HG03159 (cell line): ENCODE measurements at regions not wholly inside any gene's neighbourhood (a gene's known extent, or its start where the extent isn't known, plus 50 kb on each side); places are given as distances from the start of the nearest gene placed in this dataset.
"Not testable (repeated sequence)": the region's sequence is repeated elsewhere in the genome, so short reads cannot be mapped to it uniquely, and the experiment has no call there.

Experiments
- ATAC-seq: cut with Tn5 transposase; IDR thresholded peaks from one replicate; pipeline ENCODE4 v1.9.1; 2021; ENCODE audit warnings: mild to moderate bottlenecking, moderate library complexity; ENCODE audit not compliant: unreplicated experiment

DNA sequence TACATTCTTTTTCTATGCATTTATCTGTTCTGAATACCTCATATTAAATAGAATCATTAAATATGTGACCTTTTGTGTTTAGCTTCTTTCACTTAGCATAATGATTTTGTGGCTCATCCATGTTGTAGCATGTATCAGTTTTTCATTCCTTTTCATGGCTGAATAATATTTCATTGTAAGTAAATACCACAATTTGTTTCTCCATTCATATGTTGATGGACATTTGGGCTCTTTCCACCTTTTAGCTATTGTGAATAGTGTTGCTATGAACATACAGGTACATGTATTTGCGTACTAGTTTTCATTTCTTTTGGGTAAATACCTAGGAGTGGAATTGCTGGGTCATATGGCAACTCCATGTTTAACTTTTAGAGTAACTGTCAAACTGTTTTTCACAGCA is 85.1 kb downstream of the GNL3L start:
- ATAC-seq: no peak

DNA sequence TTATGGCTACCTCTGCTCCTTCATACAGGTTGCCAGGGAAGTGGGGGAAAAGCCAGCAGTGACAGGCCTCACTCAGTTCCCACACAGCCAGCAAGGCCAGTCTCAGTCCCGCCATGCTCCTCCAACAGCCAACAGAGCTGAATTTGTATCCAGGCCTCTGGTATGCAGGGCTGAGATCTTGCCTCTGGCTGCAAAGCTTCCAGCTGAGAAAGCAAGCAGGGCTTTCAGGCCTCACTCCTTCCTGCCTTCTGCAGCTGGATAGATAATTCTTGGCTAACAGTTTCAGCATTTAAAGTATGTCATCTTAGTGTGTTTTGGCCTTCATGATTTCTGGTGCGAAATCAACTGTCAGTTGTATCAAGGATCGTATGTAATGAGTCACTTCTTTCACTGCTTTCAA is 103.6 kb downstream of the GNL3L start:
- ATAC-seq: no peak

DNA sequence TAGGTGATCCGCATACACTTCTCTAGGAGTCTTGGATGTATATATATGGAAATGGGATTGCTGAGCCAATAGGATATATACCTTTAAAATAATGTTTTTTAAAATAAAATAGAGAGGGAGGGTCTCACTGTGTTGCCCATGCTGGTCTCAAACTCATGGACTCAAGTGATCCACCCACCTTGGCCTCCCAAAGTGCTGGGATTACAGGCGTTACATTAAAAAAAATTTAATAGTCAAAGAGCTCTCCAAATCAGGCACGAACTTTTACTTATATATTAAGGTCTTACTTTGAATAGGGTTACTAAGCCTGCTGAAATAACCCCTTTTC is 109.0 kb downstream of the GNL3L start:
- no peak for ATAC-seq

DNA sequence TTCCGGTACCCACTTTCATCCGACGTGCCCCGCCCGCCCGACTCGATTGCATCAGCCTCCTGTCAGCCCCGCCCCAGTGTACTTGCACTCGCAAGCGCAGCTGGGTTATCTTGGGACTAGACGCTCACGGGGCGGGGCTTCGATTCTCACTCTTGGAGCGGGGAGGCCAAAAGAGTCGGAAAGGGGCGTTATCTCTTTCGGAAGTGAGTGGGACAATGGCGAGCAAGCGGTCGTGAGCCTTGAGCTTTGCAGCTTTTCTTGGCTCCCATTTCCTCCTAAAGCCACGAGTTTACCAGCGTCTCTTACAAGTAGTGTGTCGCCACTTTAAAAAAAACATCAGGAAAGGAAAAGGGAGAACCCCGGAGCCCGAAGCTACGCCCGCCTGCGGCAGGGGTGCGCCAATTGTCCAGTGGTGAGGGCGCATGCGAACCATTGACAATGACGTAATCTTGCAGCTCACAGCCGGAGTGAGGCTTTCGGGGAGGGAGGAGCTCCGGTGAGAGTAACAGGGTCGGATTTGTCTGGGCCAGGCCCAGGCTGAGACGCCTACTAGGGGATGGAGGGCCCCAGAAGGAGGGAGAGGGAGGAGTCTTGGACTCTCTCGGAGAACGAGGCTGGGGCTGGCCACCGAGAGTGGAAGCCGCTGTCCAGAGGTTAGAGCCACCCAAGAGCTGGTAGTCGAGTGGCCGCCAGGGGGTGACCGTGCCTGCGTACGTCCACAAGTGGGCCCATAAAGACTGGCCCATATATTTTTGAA is 109.5 kb downstream of the GNL3L start:
- peak; percentile 95 for ATAC-seq

DNA sequence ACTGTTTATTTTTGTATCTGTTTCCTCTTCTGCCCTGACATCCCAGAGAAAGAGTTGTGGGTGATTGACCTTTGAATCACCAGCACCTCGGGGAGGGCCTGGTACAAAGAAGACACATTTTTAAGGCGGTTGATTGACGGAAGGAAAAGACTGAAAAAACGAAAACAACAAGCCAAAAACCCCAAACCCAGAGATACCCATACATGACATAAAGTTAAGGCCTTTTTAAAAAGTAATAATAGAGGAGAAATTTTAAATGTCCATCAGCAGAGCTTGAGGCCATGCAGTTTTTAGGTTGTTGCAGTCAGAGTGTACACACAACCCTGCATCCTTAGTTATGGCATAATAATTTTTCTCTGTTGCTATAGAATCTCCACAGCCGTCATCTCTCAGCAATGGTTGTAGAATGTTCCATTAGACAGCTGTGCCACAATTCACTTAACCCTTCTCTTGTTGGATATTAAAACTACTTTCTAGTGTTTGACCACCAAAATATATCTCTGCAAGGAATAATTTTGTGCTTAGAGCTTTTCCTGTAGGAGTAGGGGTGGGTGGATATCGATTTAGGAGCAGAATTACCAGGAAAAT is 110.2 kb downstream of the GNL3L start:
- ATAC-seq: no peak

DNA sequence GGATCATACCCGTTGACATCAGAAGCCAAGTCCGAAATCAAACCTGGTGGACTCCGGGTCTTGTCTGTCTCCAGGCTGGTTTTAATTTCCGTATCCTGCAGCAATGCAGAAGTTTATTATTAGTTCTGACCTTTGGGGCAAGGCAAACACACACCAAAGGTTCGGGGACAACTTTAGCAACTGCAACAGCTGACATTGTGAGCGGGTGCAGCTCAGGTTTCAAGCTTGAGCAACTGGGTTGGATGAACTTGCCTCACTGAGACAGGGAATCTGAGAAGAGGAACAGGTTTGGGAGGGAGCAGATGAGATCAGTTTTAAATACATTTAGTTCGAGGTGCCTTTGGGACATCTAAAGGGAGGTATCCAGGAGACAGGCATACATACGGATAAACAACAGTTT is 110.7 kb downstream of the GNL3L start:
- ATAC-seq: no peak

DNA sequence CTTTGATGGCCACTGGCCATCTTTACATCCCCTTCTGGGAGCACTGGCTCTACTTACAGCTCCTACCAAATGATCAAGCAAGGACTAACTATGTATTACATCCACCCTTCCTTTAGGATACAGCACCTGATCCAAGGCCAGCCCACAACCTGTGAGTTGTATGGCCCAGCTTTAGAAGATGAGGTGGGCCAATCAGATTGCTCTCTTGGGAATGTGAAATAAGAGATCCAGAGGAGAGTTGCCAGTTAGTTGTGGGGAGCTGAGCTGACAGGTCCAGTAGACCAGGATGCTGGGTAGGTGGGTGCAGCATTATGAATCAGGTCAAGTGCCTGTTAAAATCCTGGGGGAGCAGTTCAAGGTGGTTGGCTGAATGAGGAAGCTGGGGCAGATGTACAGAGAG is 111.5 kb downstream of the GNL3L start:
- ATAC-seq: no peak

DNA sequence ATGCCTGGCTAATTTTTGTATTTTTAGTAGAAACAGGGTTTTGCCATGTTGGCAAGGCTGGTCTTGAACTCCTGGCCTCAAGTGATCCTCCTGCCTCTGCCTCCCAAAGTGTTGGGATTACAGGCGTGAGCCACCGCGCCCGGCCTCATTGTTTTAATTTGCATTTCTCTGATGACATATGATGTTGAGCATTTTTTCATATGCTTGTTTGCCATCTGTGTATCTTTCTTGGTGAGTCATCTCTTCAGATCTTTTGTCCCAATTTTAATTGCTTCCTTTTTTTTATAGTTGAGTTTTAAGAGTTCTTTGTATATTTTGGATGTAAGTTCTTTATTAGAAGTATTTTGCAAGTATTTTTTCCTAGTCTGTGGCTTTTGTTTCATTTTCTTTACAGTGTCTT is 117.6 kb downstream of the GNL3L start:
- not testable (repeated sequence) for ATAC-seq

DNA sequence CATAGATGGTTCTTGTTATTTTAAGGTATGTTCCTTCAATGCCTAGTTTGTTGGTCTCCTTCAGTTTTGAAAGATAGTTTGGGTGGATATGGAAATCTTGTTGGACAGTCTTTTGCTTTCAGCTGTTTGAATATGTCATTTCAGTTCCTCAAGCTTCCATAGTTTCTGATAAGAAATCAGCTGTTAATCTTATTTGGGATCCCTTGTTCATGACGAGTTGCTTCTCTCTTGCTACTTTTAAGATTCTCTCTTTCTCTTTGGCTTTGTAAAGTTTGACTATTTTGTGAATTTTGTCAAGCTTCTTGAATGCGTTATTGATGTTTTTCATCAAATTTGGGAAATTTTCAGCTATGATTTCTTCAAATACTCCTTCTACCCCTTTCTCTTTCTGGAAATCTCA is 129.5 kb downstream of the GNL3L start:
- ATAC-seq: no peak

DNA sequence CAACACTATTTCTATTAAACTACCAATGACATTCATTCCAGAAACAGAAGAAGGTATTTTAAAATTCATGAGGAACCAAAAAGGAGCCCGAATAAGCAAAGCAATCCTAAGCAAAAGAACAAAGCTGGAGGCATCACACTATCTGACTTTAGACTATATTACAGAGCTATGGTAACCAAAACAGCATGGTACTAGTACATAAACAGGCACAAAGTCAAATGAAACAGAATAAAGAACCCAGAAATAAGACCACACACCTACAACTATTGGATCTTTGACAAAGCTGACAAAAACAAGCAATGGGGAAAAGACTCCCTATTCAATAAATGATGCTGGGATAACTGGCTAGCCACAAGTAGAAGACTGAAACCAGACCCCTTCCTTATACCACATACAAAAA is 122.3 kb downstream of the ITIH6 start:
- no peak for ATAC-seq

DNA sequence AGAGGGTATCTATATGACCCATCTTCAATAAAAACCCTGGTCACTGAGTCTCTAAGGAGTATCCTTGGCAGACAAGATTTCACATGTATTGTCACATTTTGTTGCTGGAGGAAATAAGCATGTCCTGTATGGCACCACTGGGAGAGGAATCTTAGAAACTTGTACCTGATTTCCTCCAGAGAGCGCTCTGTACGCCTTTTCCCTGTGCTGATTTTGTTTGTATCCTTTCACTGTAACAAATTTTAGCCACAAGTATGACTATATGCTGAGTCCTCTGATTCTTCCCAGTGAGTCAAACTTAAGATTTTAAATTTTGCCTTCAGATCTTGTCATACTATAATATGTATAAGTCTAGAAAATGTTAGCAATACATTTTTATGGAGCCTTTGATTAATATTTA is 102.8 kb downstream of the ITIH6 start:
- no peak for ATAC-seq

DNA sequence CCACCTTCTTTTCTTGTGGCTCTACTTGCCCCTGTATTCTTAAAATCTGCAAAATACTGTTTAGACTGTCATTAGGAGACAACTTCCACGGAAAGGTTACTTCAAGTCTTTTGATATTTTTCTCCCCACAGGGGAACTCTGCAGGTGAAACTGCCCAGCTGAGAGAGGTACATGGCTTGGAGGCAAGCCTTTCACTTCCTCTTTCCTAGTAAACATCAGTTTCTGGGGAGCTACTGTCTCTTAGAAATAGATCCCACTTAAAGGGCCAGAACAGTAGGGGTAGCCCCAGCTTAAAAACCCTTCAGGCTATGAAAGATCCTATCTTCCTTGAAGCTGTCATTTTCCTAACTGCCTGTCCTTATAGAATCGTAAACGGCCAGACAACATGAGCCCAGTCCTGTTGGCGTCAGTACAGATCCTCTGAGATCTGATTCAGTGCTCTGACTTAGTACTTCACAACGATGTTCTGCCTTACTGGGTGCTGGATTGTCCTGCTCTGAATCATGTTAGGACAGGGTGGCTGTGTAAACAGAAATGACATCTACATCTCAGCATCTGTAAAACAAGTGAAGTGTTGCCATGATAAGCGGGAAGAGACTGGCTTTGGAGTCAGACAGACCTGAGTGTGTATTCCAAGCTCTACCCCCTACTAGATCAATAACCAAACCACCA is 102.1 kb downstream of the ITIH6 start:
- peak; percentile 100 for ATAC-seq
